HepG2 (cell line): ENCODE measurements at regions not wholly inside any gene's neighbourhood (a gene's known extent, or its start where the extent isn't known, plus 50 kb on each side); places are given as distances from the start of the nearest gene placed in this dataset.

Experiments used
- CEBPB ChIP-seq: IDR thresholded peaks from 2 replicates; pipeline ENCODE4 v1.6.1; 2011; ENCODE audit warnings: low read depth, low read length, improper control_type of control experiment, borderline replicate concordance
- ETV6 ChIP-seq: sonication (generic); formaldehyde crosslinking; conservative IDR thresholded peaks from 2 replicates; pipeline ENCODE4 v1.4.0; 2020; ENCODE audit warnings: missing genetic modification reagents
- EZH2 ChIP-seq: conservative IDR thresholded peaks from 2 replicates; pipeline ENCODE4 v1.6.1; 2012; ENCODE audit warnings: mild to moderate bottlenecking, low read depth, low read length, moderate library complexity
- JDP2 ChIP-seq: sonication (generic); formaldehyde crosslinking; IDR thresholded peaks from 2 replicates; pipeline ENCODE4 v1.8.1; 2022; ENCODE audit warnings: missing genetic modification reagents, borderline replicate concordance
- MEIS2 ChIP-seq: sonication (generic); formaldehyde crosslinking; IDR thresholded peaks from 2 replicates; pipeline ENCODE4 v1.9.0; 2021; ENCODE audit warnings: mild to moderate bottlenecking, missing genetic modification reagents
- MTA3 ChIP-seq: sonication (generic); formaldehyde crosslinking; IDR thresholded peaks from 2 replicates; pipeline ENCODE4 v1.4.0; 2020; ENCODE audit warnings: missing genetic modification reagents
- NCOA1 ChIP-seq: sonication (generic); formaldehyde crosslinking; IDR thresholded peaks from 2 replicates; pipeline ENCODE4 v1.9.0; 2021; ENCODE audit warnings: missing genetic modification reagents
- SIN3A ChIP-seq: IDR thresholded peaks from 2 replicates; pipeline ENCODE4 v1.6.1; 2011; ENCODE audit warnings: low read depth, mild to moderate bottlenecking, control low read depth, low read length, borderline replicate concordance
- SMC3 ChIP-seq: IDR thresholded peaks from 2 replicates; pipeline ENCODE4 v1.6.1; 2011; ENCODE audit warnings: low read length, improper control_type of control experiment
- SP1 ChIP-seq, 2 experiments: fragments of 450-650 bp in 1 of 2; sonication (generic) in 1 of 2; formaldehyde crosslinking in 1 of 2; IDR thresholded peaks; 2 replicates each; pipeline versions ENCODE4 v1.4.0 to v1.6.1; 2016 to 2020; ENCODE audit warnings: missing genetic modification reagents in 1 of 2
- ZNF878 ChIP-seq: sonication (generic); formaldehyde crosslinking; IDR thresholded peaks from 2 replicates; pipeline ENCODE4 v1.8.1; 2023; ENCODE audit warnings: mild to moderate bottlenecking, missing genetic modification reagents, moderate library complexity
- TF ChIP-seq, protein P1 (sequence below): sonication (generic); formaldehyde crosslinking; IDR thresholded peaks from 2 replicates; pipeline ENCODE4 v1.4.0; 2020; ENCODE audit warnings: missing genetic modification reagents
- TF ChIP-seq, protein P2 (sequence below): sonication (generic); formaldehyde crosslinking; IDR thresholded peaks from 2 replicates; pipeline ENCODE4 v1.4.0; 2020; ENCODE audit warnings: missing genetic modification reagents
- TF ChIP-seq, protein P3 (sequence below): sonication (generic); formaldehyde crosslinking; IDR thresholded peaks from 2 replicates; pipeline ENCODE4 v1.5.0; 2020; ENCODE audit warnings: mild to moderate bottlenecking, missing genetic modification reagents, moderate library complexity

DNA sequence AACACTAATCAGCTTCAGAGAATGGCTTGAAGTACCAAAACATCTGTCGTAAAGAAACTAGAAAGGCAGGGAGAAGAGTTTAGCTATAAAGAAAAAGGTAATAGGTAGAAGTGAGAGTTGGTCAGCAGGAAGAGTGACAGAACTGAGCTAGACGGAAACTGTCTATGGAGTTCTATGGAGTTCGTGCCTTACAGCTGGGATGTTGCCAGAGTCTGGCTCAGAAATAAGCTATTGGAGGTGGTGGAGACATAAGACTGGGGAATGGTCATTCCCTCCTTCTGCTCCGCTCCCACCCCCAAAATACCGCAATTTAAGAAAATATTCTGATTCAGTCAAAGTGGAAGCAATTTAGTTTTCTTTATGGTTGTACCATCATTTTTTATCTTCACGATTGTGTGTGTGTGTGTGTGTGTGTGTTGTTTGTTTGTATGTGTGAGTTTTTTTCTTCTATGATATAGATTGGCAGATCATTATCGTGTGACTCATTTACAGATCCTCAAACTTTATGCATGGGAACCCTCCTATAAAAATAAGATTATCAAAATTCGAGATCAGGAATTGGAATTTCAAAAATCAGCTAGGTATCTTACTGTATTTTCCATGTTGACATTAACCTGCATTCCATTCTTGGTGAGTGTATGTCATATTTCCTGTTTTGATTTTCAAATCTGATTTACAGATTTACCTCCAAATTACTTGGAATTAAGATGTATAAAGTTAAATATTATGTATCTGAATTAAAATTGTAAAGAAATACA, 79.0 kb downstream of the HSPA13 start:
- TF ChIP-seq ZNF878 (CRISPR knock-in tag) (no peak), EZH2 (no peak), MEIS2 (CRISPR knock-in tag) (no peak), SP1 (IDR thresholded peaks at IDR 0.05) (no peak), SP1 (CRISPR knock-in tag; IDR thresholded peaks at IDR 0.05) (no peak), ETV6 (CRISPR knock-in tag) (no peak), CEBPB (no peak), MTA3 (no peak), SIN3A (no peak), NCOA1 (no peak), JDP2 (no peak), SMC3 (no peak)
- TF ChIP-seq, protein P1, sequence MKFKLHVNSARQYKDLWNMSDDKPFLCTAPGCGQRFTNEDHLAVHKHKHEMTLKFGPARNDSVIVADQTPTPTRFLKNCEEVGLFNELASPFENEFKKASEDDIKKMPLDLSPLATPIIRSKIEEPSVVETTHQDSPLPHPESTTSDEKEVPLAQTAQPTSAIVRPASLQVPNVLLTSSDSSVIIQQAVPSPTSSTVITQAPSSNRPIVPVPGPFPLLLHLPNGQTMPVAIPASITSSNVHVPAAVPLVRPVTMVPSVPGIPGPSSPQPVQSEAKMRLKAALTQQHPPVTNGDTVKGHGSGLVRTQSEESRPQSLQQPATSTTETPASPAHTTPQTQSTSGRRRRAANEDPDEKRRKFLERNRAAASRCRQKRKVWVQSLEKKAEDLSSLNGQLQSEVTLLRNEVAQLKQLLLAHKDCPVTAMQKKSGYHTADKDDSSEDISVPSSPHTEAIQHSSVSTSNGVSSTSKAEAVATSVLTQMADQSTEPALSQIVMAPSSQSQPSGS, result no peak
- TF ChIP-seq, protein P2, sequence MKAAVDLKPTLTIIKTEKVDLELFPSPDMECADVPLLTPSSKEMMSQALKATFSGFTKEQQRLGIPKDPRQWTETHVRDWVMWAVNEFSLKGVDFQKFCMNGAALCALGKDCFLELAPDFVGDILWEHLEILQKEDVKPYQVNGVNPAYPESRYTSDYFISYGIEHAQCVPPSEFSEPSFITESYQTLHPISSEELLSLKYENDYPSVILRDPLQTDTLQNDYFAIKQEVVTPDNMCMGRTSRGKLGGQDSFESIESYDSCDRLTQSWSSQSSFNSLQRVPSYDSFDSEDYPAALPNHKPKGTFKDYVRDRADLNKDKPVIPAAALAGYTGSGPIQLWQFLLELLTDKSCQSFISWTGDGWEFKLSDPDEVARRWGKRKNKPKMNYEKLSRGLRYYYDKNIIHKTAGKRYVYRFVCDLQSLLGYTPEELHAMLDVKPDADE (CRISPR knock-in tag), result no peak
- TF ChIP-seq, protein P3, sequence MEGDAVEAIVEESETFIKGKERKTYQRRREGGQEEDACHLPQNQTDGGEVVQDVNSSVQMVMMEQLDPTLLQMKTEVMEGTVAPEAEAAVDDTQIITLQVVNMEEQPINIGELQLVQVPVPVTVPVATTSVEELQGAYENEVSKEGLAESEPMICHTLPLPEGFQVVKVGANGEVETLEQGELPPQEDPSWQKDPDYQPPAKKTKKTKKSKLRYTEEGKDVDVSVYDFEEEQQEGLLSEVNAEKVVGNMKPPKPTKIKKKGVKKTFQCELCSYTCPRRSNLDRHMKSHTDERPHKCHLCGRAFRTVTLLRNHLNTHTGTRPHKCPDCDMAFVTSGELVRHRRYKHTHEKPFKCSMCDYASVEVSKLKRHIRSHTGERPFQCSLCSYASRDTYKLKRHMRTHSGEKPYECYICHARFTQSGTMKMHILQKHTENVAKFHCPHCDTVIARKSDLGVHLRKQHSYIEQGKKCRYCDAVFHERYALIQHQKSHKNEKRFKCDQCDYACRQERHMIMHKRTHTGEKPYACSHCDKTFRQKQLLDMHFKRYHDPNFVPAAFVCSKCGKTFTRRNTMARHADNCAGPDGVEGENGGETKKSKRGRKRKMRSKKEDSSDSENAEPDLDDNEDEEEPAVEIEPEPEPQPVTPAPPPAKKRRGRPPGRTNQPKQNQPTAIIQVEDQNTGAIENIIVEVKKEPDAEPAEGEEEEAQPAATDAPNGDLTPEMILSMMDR, result no peak
